GM12873 (cell line): ENCODE measurements at regions not wholly inside any gene's neighbourhood (a gene's known extent, or its start where the extent isn't known, plus 50 kb on each side); places are given as distances from the start of the nearest gene placed in this dataset.

Experiments used
- CTCF ChIP-seq: IDR thresholded peaks from 2 replicates; pipeline ENCODE4 v1.5.1; 2012; ENCODE audit warnings: low read depth, mild to moderate bottlenecking, moderate library complexity, low read length, control low read depth; ENCODE audit not compliant: insufficient read depth; ENCODE audit errors: missing control alignments

DNA sequence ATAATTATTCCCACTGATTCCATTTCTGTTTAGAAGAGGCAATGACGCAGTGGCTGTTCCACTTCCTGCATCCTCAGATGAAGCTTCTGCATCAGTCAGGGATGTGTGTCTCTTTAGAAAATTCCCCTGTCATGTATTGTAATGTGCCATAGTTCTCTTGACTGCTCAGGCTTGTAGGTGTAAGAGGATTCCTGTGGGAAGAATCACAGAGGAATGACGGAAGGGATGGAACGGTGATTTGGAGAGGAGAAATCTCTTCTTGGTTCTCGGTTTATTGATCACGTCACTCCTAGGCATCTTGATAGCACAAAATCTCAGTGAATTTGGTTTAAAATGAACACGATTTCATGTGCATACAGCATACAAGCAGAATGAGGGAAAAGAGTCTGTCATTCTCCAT, 69.8 kb upstream of the PRKCQ start:
- no peak for TF ChIP-seq CTCF

GRCh38 chr10:6648894-6649720, 69.0 kb upstream of the PRKCQ start:
- TF ChIP-seq CTCF, result no peak

GRCh38 chr10:6647811-6648526, 67.9 kb upstream of the PRKCQ start:
- peak; percentile 84 for TF ChIP-seq CTCF

DNA sequence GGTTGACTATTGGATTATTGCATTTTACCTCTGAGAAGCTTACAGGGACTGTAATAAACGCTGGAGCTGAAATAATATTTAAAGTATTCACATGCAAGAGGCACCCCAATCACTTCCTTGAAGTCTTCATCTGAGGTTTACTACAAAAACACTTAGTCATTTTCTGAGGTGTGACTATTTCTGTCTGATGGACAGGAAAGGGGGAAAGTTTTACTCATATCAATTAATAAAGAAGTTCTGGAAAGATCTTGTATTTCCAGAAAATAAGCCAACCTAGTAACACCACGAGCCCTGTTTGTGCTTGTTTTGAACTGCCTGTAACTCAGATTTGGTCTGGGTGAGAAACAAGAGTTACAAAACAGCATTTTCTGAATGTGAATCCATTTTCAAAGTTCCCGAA, 63.9 kb upstream of the PRKCQ start:
- no peak for TF ChIP-seq CTCF

DNA sequence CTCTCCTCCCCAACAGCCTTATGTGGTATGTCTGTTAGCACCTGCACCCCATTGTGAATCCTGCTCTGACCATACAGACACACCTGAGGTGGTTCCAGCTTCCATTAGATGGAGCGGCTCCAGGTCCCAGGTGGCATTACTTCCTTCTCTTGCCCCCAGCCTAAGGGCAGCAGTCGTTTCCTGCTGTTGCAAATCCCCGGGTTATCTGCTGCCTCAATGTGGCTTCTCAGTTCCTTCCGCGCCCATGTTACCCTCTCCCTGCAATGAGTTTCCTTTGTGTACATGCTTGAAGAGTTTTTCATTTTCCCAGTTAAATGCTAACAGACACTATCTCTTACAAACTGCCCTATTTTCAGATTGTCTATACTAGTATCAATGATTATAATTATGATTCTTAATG, 62.8 kb upstream of the PRKCQ start:
- no peak for TF ChIP-seq CTCF

- TF ChIP-seq CTCF, result no peak
Measured at GRCh38 chr10:6640433-6641040, 60.5 kb upstream of the PRKCQ start.

GRCh38 chr10:6637053-6637452, 57.0 kb upstream of the PRKCQ start:
- TF ChIP-seq CTCF, result no peak
